NT2/D1 (cell line): ENCODE measurements at regions not wholly inside any gene's neighbourhood (a gene's known extent, or its start where the extent isn't known, plus 50 kb on each side); places are given as distances from the start of the nearest gene placed in this dataset.

Experiments used
- DNase-seq: peaks from one replicate; pipeline ENCODE4 v3.0.0-alpha.2; 2011; ENCODE audit warnings: low read depth, low spot score
- H3K27me3 ChIP-seq: 2 replicates; pipeline ENCODE4 v1.6.0; 2011; ENCODE audit warnings: mild to moderate bottlenecking; ENCODE audit not compliant: insufficient read length, insufficient read depth
- H3K36me3 ChIP-seq: 2 replicates; pipeline ENCODE4 v1.6.1; 2011; ENCODE audit warnings: mild to moderate bottlenecking, low read length, mixed read lengths; ENCODE audit not compliant: insufficient read depth, insufficient read length
- H3K4me1 ChIP-seq: 2 replicates; pipeline ENCODE4 v1.5.1; 2011; ENCODE audit not compliant: insufficient read depth, insufficient read length
- H3K4me3 ChIP-seq: 2 replicates; pipeline ENCODE4 v1.5.1; 2011; ENCODE audit warnings: low read depth; ENCODE audit not compliant: insufficient read length
- H3K9ac ChIP-seq: 2 replicates; pipeline ENCODE4 v1.6.0; 2011; ENCODE audit warnings: low read depth; ENCODE audit not compliant: insufficient read length
- H3K9me3 ChIP-seq: 2 replicates; pipeline ENCODE4 v1.5.1; 2011; ENCODE audit warnings: mild to moderate bottlenecking, low read length; ENCODE audit not compliant: insufficient read depth
- SUZ12 ChIP-seq: IDR thresholded peaks from 2 replicates; pipeline ENCODE4 v1.6.1; 2011; ENCODE audit not compliant: insufficient read length, insufficient read depth; ENCODE audit errors: extremely low read depth
- YY1 ChIP-seq: IDR thresholded peaks from 2 replicates; pipeline ENCODE4 v1.6.1; 2011; ENCODE audit not compliant: insufficient read length, insufficient read depth
- ZNF274 ChIP-seq: IDR thresholded peaks from 2 replicates; pipeline ENCODE4 v1.6.1; 2011; ENCODE audit warnings: mild to moderate bottlenecking, low read depth, low read length

DNA sequence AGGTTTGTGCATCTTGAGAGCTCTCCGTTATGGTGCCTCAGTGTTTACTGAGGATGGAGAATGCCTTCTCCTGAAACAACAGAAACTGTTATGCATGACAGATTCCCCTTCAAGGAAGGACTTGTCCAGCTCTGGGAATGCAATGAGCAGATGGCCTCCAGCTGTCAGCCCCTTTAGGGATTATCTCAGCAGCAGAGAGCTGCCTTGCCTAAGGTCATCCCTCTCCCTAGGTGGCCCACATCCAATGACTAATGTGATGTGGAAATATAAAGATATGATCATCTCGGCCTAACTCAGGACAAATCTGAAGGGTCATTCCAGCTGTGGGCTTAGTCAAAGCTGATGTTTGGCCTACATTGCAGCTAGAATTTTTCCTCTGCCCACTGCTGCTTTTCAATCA, 214.3 kb upstream of the N4BP1 start:
- H3K27me3 ChIP-seq, result no peaks in the 10 kb centered on the region
- no peaks in the 10 kb centered on the region for H3K9me3 ChIP-seq
- H3K4me1 ChIP-seq, result peaks cover 5% of the 10 kb centered on the region
- no peak for TF ChIP-seq SUZ12
- no peak overlapping the region for H3K4me3 ChIP-seq
- DNase-seq, result no peak
- no peak overlapping the region for H3K9ac ChIP-seq
- H3K36me3 ChIP-seq, result no peaks in the 10 kb centered on the region

DNA sequence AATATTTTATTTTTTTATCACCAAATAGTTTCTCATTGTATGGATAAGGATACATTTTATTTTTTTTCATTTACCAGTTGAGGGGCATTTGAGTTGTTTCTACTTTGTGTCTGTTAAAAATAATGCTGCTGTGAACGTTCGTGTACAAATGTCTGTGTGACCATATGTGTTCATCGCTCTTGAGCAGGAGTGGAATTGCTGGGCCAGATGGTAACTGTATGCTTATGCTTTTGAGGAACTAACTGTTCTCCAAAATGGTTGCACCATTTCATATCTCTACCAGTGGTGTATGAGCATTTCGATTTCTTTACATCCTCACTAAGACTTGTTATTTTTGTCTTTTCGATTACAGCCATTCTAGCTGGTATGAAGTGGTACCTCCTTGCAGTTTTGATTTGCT, 212.5 kb upstream of the N4BP1 start:
- Histone ChIP-seq H3K4me3 (no peak overlapping the region), H3K36me3 (no peaks in the 10 kb centered on the region), H3K9ac (no peak overlapping the region), H3K9me3 (no peaks in the 10 kb centered on the region), H3K27me3 (no peaks in the 10 kb centered on the region), H3K4me1 (peaks cover 5% of the 10 kb centered on the region)
- TF ChIP-seq YY1 (no peak), SUZ12 (no peak), ZNF274 (no peak)
- no peak for DNase-seq

DNA sequence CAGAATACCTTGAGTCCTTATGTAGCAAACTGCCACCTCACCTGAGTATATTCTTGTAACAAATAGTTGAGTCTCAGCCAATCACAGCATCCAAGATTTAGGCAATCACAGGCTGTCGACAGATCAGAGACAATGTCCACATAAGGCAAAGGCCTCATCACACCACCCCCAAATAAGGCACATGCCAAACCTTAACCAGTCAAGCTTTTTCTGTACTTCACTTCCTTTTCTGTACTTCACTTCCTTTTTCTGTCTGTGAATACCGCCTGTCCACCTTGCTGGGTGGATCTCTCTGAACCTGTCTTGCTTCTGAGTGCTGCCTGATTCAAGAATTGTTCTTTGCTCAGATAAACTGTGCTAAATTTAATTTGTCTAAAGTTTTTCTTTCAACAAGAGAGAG, 210.4 kb upstream of the N4BP1 start:
- Histone ChIP-seq H3K36me3 (no peaks in the 10 kb centered on the region), H3K27me3 (no peaks in the 10 kb centered on the region), H3K4me1 (peaks cover 5% of the 10 kb centered on the region), H3K4me3 (no peak overlapping the region), H3K9me3 (no peaks in the 10 kb centered on the region), H3K9ac (no peak overlapping the region)
- TF ChIP-seq SUZ12, result no peak
- TF ChIP-seq YY1, result no peak
- no peak for TF ChIP-seq ZNF274
- DNase-seq, result no peak

DNA sequence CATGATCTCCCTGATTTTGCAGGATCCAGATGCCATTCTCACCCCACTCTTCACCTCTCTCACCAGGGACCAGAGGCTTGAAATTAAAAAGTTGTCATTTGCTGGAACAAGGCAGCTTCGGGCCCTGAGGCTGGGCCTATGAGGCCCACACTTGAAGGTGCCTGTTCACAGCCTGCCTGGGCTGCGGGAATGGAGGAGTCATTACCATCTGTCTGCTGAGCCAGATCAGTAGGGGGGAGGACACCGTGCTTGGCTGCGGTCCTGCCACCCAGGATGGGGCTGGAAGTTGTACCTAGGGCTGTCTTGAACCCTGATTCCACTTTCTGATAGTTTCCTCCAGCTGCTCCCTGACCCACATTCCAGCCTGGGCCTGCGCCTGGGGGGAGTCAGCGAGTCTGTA, 208.3 kb upstream of the N4BP1 start:
- DNase-seq, result no peak
- no peak overlapping the region for H3K4me3 ChIP-seq
- no peaks in the 10 kb centered on the region for H3K9me3 ChIP-seq
- no peaks in the 10 kb centered on the region for H3K4me1 ChIP-seq
- H3K9ac ChIP-seq, result no peak overlapping the region
- no peaks in the 10 kb centered on the region for H3K27me3 ChIP-seq
- no peaks in the 10 kb centered on the region for H3K36me3 ChIP-seq
- TF ChIP-seq ZNF274 (no peak), SUZ12 (no peak), YY1 (no peak)

DNA sequence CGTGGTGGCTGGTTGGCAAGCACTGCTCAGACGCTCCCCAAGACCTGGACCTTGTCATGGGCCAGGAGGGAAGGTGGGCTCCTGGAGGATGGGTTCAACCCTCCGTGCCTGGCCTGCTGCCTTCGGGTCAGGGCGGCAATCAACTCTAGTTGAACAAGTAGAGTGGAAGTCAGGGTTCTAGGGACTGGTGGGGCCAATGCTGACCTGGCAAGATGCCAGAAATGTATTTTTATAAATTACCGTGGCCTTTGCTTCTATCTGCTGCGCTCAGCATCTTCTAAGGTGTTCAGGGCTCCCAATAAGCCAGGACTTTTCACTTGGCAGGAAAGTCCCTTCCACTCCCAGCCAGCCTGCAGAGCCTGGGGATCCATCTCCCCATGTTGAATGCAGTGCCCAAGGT, 207.1 kb upstream of the N4BP1 start:
- H3K4me3 ChIP-seq, result no peak overlapping the region
- DNase-seq, result no peak
- H3K36me3 ChIP-seq, result no peaks in the 10 kb centered on the region
- H3K27me3 ChIP-seq, result peaks cover 3% of the 10 kb centered on the region
- H3K9me3 ChIP-seq, result no peaks in the 10 kb centered on the region
- TF ChIP-seq SUZ12, result no peak
- no peak for TF ChIP-seq YY1
- no peak for TF ChIP-seq ZNF274
- no peaks in the 10 kb centered on the region for H3K4me1 ChIP-seq
- no peak overlapping the region for H3K9ac ChIP-seq

DNA sequence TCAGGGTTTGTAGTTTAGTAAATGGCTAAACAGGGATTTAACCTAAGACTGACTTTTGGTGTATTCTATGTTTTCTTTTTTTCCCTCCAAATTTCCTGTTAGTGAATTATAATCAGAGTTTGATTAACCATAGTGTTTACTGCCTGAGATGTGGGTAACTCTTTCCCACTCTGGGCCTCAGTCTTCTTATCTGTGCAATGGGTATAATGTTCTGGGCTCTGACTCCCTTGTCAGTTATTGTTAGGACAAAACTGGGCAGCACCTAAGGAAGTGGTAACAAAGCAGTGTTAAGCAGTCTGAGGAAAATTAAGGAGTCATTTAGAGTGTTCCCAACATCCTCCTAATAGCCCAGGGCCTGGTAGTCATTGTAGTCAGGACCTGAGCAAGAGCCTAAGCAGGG, 206.4 kb upstream of the N4BP1 start:
- DNase-seq, result no peak
- H3K9ac ChIP-seq, result no peak overlapping the region
- no peaks in the 10 kb centered on the region for H3K9me3 ChIP-seq
- peaks cover 10% of the 10 kb centered on the region for H3K27me3 ChIP-seq
- no peaks in the 10 kb centered on the region for H3K4me1 ChIP-seq
- no peaks in the 10 kb centered on the region for H3K36me3 ChIP-seq
- TF ChIP-seq YY1, result no peak
- no peak for TF ChIP-seq SUZ12
- TF ChIP-seq ZNF274, result no peak
- H3K4me3 ChIP-seq, result no peak overlapping the region

DNA sequence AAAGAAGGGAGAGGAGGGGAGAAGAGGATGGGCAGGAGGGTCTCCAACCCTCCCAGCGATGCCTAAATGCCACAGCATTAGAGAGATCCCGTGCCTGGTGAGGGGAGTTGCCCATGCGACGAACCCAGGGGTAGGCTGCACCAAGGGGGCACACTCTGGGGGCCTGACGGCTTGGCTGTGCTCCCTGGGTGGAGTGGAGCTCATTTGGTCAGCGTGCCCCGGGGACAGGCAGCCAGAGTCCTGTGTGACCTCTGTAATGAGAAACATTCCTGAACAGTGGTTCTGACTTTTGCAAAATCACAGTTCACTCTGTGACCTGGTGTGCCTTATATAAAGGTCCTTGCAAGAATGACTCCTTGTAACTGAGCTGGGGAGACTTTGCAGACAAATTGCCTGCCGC, 205.0 kb upstream of the N4BP1 start:
- H3K4me1 ChIP-seq, result no peaks in the 10 kb centered on the region
- no peaks in the 10 kb centered on the region for H3K9me3 ChIP-seq
- no peak overlapping the region for H3K4me3 ChIP-seq
- H3K27me3 ChIP-seq, result peaks cover 24% of the 10 kb centered on the region
- DNase-seq, result no peak
- no peak for TF ChIP-seq ZNF274
- TF ChIP-seq YY1, result no peak
- TF ChIP-seq SUZ12, result no peak
- no peaks in the 10 kb centered on the region for H3K36me3 ChIP-seq
- no peak overlapping the region for H3K9ac ChIP-seq

DNA sequence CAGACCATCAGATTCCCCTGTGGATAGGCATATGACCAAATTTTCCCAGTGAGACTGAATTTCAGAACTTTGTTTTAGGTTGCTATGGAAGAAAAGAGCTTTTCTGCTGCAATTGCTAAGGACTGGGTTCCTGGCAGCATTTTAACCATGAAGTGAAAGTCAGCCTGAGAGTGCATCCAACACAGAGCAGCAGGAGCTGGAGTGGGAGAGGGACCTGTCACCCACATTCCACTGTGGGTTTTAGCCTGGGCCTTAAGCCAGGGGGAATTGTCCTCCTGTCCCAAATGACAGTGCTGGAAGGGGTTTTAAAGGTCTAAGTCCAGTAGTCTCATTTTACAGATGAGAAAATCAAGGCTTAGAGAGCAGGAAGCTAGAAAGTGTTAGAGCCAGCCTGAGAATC, 203.5 kb upstream of the N4BP1 start:
- no peak overlapping the region for H3K4me3 ChIP-seq
- H3K9ac ChIP-seq, result no peak overlapping the region
- no peak for TF ChIP-seq ZNF274
- no peak for TF ChIP-seq SUZ12
- no peak for TF ChIP-seq YY1
- H3K9me3 ChIP-seq, result no peaks in the 10 kb centered on the region
- H3K4me1 ChIP-seq, result no peaks in the 10 kb centered on the region
- H3K27me3 ChIP-seq, result peaks cover 39% of the 10 kb centered on the region
- no peak for DNase-seq
- H3K36me3 ChIP-seq, result no peaks in the 10 kb centered on the region
